ENCODE measurements at regions not wholly inside any gene's neighbourhood (a gene's known extent, or its start where the extent isn't known, plus 50 kb on each side); places are given as distances from the start of the nearest gene placed in this dataset.

- TF ChIP-seq CTCF (IDR thresholded peaks at IDR 0.05) = no peak
- no peak for TF ChIP-seq POLR2A (IDR thresholded peaks at IDR 0.05)
Measured at GRCh38 chr20:40176098-40176841, 512.8 kb downstream of the MAFB start.
